Activated CD8-positive, alpha-beta T cell treated with anti-CD3 and anti-CD28 coated beads, Interleukin-2, amount 10 ng/mL, durations not matched to agents 7 days and 5 days (primary cell): ENCODE measurements at regions not wholly inside any gene's neighbourhood (a gene's known extent, or its start where the extent isn't known, plus 50 kb on each side); places are given as distances from the start of the nearest gene placed in this dataset.
A peak's percentile ranks its signal among the peaks of the same experiment; 100 is the strongest.

Experiments used
- ATAC-seq: fragments of 150-1000 bp; cut with Tn5 transposase; one replicate; pipeline ENCODE4 v1.10.0; 2021; ENCODE audit warnings: moderate library complexity
- CTCF ChIA-PET: fragments of 350-600 bp; sonication (Branson Sonifier 250); formaldehyde crosslinking; loops from one replicate; lab custom pipeline; 2021; ENCODE audit warnings: antibody characterized with exemption; lab: Charles Lee
- POLR2A ChIA-PET: fragments of 350-600 bp; sonication (Branson Sonifier 250); formaldehyde crosslinking; loops from one replicate; lab custom pipeline; 2021; ENCODE audit warnings: antibody characterized with exemption; lab: Charles Lee
- DNase-seq: peaks from one replicate; pipeline ENCODE4 v3.0.0-alpha.2; 2020
- H3K27ac Mint-ChIP-seq: one replicate; pipeline ENCODE4 v1.8.0; 2021; ENCODE audit warnings: mild to moderate bottlenecking, mixed read lengths
- H3K27me3 Mint-ChIP-seq: one replicate; pipeline ENCODE4 v1.8.0; 2021; ENCODE audit warnings: low read depth, mixed read lengths
- H3K36me3 Mint-ChIP-seq: one replicate; pipeline ENCODE4 v1.8.0; 2021; ENCODE audit warnings: low read depth, mixed read lengths
- H3K4me1 Mint-ChIP-seq: one replicate; pipeline ENCODE4 v1.8.0; 2021; ENCODE audit warnings: low read depth, mixed read lengths
- H3K4me3 Mint-ChIP-seq: one replicate; pipeline ENCODE4 v1.8.0; 2021; ENCODE audit warnings: mild to moderate bottlenecking, mixed read lengths
- H3K9me3 Mint-ChIP-seq: one replicate; pipeline ENCODE4 v1.8.0; 2022; ENCODE audit warnings: mixed read lengths; ENCODE audit not compliant: insufficient read depth

DNA sequence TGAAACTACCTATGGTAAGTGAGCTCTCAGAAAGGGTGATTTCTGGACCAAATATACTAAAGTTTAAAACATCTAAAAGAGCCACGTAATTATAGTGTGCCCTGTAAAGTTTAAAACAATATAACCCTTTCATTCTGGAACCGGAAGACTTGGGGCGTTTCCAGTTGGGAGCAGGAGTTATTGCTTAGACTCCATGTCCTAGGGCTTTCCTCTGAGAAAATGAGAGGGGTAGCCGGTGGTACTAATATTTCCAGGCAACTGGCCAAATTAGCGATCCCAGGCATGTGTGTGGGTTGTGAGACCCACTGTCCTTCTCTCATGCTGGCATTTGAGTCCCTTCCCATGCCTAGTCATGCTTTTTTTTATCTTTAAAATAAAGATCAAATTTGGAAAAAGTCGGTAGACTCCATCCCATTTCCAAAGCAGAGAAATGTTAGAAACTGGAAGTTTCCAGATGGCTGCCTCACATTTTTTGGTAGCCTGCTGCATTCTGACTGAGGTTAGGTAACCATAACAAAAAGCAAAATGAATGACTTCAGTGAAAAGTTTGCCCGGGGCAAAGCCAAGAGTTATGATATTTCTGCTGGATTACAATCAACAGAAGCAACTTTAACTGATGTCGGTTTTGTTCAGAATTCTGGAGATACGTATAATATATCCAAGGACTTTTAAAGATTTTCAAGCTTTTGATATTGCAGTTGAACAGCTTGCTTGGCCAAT is 227.4 kb downstream of the SS18 start:
- DNase-seq (no peak), ATAC-seq (no peak)
- ChIA-PET CTCF (no interaction called here), POLR2A (no interaction called here)
- no peak overlapping the region for H3K4me3 Mint-ChIP-seq
- no peak overlapping the region for H3K27ac Mint-ChIP-seq
- no peaks in the 10 kb centered on the region for H3K9me3 Mint-ChIP-seq
- H3K27me3 Mint-ChIP-seq: peaks cover 4% of the 10 kb centered on the region
- H3K4me1 Mint-ChIP-seq: no peaks in the 10 kb centered on the region
- H3K36me3 Mint-ChIP-seq: no peaks in the 10 kb centered on the region

- ChIA-PET POLR2A (no interaction called here), CTCF (no interaction called here)
- no peak for ATAC-seq
- Mint-ChIP-seq H3K4me3 (no peak overlapping the region), H3K4me1 (no peaks in the 10 kb centered on the region), H3K27me3 (no peaks in the 10 kb centered on the region), H3K9me3 (no peaks in the 10 kb centered on the region), H3K27ac (no peak overlapping the region), H3K36me3 (no peaks in the 10 kb centered on the region)
- DNase-seq: no peak
Observed at GRCh38 chr18:25853691-25854433, 236.6 kb downstream of the SS18 start.

- ChIA-PET POLR2A (interaction anchor here (0.7 kb wide), 1 partner anchor 564 kb away, joined by 3 read pairs; no protein-coding TSS in a partner anchor), CTCF (no interaction called here)
- no peaks in the 10 kb centered on the region for H3K4me1 Mint-ChIP-seq
- peaks cover 9% of the 10 kb centered on the region for H3K27me3 Mint-ChIP-seq
- H3K9me3 Mint-ChIP-seq: no peaks in the 10 kb centered on the region
- no peak overlapping the region for H3K27ac Mint-ChIP-seq
- DNase-seq (no peak), ATAC-seq (no peak)
- H3K36me3 Mint-ChIP-seq: no peaks in the 10 kb centered on the region
- no peak overlapping the region for H3K4me3 Mint-ChIP-seq
Observed at GRCh38 chr18:25843791-25844190, 246.6 kb downstream of the SS18 start.

DNA sequence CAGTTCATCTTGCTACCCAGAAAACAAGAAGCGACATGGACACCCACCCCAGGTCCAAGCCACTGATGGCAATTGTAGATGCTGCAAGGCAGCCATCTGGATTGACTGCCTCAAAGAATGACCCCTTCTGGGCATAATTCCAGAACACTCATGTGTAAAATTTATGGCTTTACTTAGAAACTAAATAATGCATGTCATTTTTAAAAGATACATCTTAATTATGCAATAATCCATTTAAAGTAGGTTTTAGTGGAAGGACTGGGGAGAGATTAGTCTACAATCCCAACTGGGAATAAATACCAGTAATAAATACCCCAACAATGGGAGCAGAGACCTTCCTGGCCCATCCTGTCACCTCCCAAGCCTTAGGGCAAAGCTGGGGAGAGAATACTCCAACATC is 247.7 kb downstream of the SS18 start:
- no peak for DNase-seq
- H3K4me1 Mint-ChIP-seq: no peaks in the 10 kb centered on the region
- no peak overlapping the region for H3K27ac Mint-ChIP-seq
- POLR2A ChIA-PET: no interaction called here
- no peak overlapping the region for H3K4me3 Mint-ChIP-seq
- peaks cover 9% of the 10 kb centered on the region for H3K27me3 Mint-ChIP-seq
- CTCF ChIA-PET: no interaction called here
- no peak for ATAC-seq
- no peaks in the 10 kb centered on the region for H3K36me3 Mint-ChIP-seq
- H3K9me3 Mint-ChIP-seq: no peaks in the 10 kb centered on the region

- no peak for DNase-seq
- no peak overlapping the region for H3K27ac Mint-ChIP-seq
- H3K27me3 Mint-ChIP-seq: no peaks in the 10 kb centered on the region
- POLR2A ChIA-PET: no interaction called here
- H3K36me3 Mint-ChIP-seq: no peaks in the 10 kb centered on the region
- no peak for ATAC-seq
- H3K9me3 Mint-ChIP-seq: no peaks in the 10 kb centered on the region
- no peak overlapping the region for H3K4me3 Mint-ChIP-seq
- H3K4me1 Mint-ChIP-seq: no peaks in the 10 kb centered on the region
- CTCF ChIA-PET: no interaction called here
Observed at GRCh38 chr18:25834061-25834460, 256.4 kb downstream of the SS18 start.

DNA sequence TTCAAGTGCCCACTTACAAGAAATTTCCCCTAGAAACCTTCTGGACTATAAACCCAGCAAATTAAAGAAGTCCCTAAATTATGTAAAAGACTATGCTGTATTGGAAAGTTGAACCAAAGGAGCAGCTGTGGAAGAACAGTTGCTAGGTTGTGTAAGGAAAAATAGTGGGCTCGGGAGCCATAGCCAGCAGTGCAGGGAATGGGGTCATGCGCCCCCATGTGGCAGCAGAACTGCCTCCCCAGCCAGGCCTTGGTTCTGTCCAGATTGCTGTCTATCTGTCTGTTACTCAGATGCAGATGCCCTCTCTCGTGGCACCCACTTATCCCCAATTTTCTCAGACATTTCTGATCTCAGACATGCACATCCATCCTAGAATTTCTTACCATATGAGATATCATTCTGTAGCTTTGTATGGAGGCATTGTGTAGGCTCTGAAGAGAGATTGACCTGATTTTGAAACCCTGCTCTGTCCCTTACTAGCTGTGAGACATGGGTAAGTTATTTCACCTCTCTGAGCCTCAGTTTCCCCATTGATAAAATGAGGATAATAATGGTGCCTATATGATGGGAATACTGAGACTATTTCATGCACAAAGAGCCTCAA is 258.3 kb downstream of the SS18 start:
- Mint-ChIP-seq H3K4me3 (no peak overlapping the region), H3K27me3 (no peaks in the 10 kb centered on the region), H3K27ac (no peak overlapping the region), H3K36me3 (no peaks in the 10 kb centered on the region), H3K4me1 (no peaks in the 10 kb centered on the region), H3K9me3 (no peaks in the 10 kb centered on the region)
- ATAC-seq: no peak
- POLR2A ChIA-PET: no interaction called here
- DNase-seq: peak; percentile 24
- CTCF ChIA-PET: interaction anchor here (0.8 to 1.5 kb wide), 2 partner anchors 10 to 18 kb away, joined by 3 to 5 read pairs; no protein-coding TSS in a partner anchor

DNA sequence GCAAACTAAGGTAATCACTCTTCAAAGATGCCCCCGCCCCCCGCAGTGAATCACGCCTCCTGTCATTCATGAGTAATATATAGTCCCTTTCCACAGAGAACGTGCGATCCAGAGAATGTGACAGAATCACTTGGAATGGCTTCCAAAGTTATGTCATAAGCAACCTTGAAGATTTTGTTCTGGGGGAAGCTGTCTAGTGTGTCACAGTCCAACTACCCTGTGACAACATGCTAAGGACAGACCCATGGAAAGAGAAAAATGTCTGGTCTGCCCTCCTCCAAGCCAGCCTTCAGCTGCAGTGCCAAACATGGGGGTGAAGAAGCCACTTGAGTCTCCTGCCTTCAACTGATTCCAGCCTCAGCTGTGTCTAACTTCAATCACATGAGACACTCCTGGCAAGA is 259.1 kb downstream of the SS18 start:
- Mint-ChIP-seq H3K36me3 (no peaks in the 10 kb centered on the region), H3K9me3 (no peaks in the 10 kb centered on the region), H3K27ac (no peak overlapping the region), H3K4me1 (no peaks in the 10 kb centered on the region), H3K27me3 (no peaks in the 10 kb centered on the region), H3K4me3 (no peak overlapping the region)
- no peak for DNase-seq
- ChIA-PET POLR2A (no interaction called here), CTCF (no interaction called here)
- ATAC-seq: no peak

GRCh38 chr18:25830787-25831186 is 259.6 kb downstream of the SS18 start:
- Mint-ChIP-seq H3K4me1 (no peaks in the 10 kb centered on the region), H3K36me3 (no peaks in the 10 kb centered on the region), H3K27ac (no peak overlapping the region), H3K27me3 (no peaks in the 10 kb centered on the region), H3K9me3 (no peaks in the 10 kb centered on the region), H3K4me3 (no peak overlapping the region)
- CTCF ChIA-PET: interaction anchor here (0.7 kb wide), 1 partner anchor 14 kb away, joined by 3 read pairs; no protein-coding TSS in a partner anchor
- ATAC-seq (no peak), DNase-seq (no peak)
- POLR2A ChIA-PET: no interaction called here

- DNase-seq (no peak), ATAC-seq (no peak)
- Mint-ChIP-seq H3K4me1 (no peaks in the 10 kb centered on the region), H3K9me3 (no peaks in the 10 kb centered on the region), H3K36me3 (no peaks in the 10 kb centered on the region), H3K27me3 (no peaks in the 10 kb centered on the region), H3K4me3 (no peak overlapping the region), H3K27ac (no peak overlapping the region)
- ChIA-PET CTCF (no interaction called here), POLR2A (no interaction called here)
Observed at GRCh38 chr18:25827961-25828561, 262.4 kb downstream of the SS18 start.

- no peaks in the 10 kb centered on the region for H3K9me3 Mint-ChIP-seq
- H3K27ac Mint-ChIP-seq: no peak overlapping the region
- no peaks in the 10 kb centered on the region for H3K36me3 Mint-ChIP-seq
- H3K27me3 Mint-ChIP-seq: no peaks in the 10 kb centered on the region
- DNase-seq (no peak), ATAC-seq (no peak)
- no peak overlapping the region for H3K4me3 Mint-ChIP-seq
- ChIA-PET POLR2A (no interaction called here), CTCF (no interaction called here)
- no peaks in the 10 kb centered on the region for H3K4me1 Mint-ChIP-seq
Observed at GRCh38 chr18:25827228-25827627, 263.2 kb downstream of the SS18 start.

GRCh38 chr18:25826823-25827222 is 263.6 kb downstream of the SS18 start:
- CTCF ChIA-PET: no interaction called here
- H3K4me3 Mint-ChIP-seq: no peak overlapping the region
- POLR2A ChIA-PET: no interaction called here
- H3K27me3 Mint-ChIP-seq: no peaks in the 10 kb centered on the region
- ATAC-seq (no peak), DNase-seq (no peak)
- H3K36me3 Mint-ChIP-seq: no peaks in the 10 kb centered on the region
- H3K4me1 Mint-ChIP-seq: no peaks in the 10 kb centered on the region
- no peak overlapping the region for H3K27ac Mint-ChIP-seq
- no peaks in the 10 kb centered on the region for H3K9me3 Mint-ChIP-seq
